Neural progenitor cell (in vitro differentiated cells): ENCODE measurements at regions not wholly inside any gene's neighbourhood (a gene's known extent, or its start where the extent isn't known, plus 50 kb on each side); places are given as distances from the start of the nearest gene placed in this dataset.

Source experiments
- CTCF ChIP-seq: fragments of 200-600 bp; sonication (generic); IDR thresholded peaks from 2 replicates; pipeline ENCODE4 v1.5.1; 2017; ENCODE audit warnings: antibody characterized with exemption, mild to moderate bottlenecking
- EZH2 ChIP-seq: fragments of 200-600 bp; sonication (generic); IDR thresholded peaks from 2 replicates; pipeline ENCODE4 v1.6.1; 2017; ENCODE audit warnings: antibody characterized with exemption, mild to moderate bottlenecking, moderate library complexity

GRCh38 chr9:91477106-91477505 is 53.5 kb upstream of the NFIL3 start:
- TF ChIP-seq CTCF (no peak), EZH2 (no peak)
